HEK293T (cell line): ENCODE measurements at regions not wholly inside any gene's neighbourhood (a gene's known extent, or its start where the extent isn't known, plus 50 kb on each side); places are given as distances from the start of the nearest gene placed in this dataset.

Experiments used
- FOXA1 ChIP-seq: fragments of 450-650 bp; IDR thresholded peaks from 2 replicates; pipeline ENCODE4 v1.6.1; 2016; ENCODE audit warnings: mild to moderate bottlenecking
- FOXM1 ChIP-seq: fragments of 450-650 bp; IDR thresholded peaks from 2 replicates; pipeline ENCODE4 v1.6.1; 2017; ENCODE audit warnings: mild to moderate bottlenecking, borderline replicate concordance
- SP1 ChIP-seq: fragments of 450-650 bp; IDR thresholded peaks from 2 replicates; pipeline ENCODE4 v1.6.1; 2017
- TARDBP ChIP-seq: fragments of 450-650 bp; IDR thresholded peaks from 2 replicates; pipeline ENCODE4 v1.6.1; 2016
- ZNF384 ChIP-seq: fragments of 450-650 bp; IDR thresholded peaks from 2 replicates; pipeline ENCODE4 v1.6.1; 2016

DNA sequence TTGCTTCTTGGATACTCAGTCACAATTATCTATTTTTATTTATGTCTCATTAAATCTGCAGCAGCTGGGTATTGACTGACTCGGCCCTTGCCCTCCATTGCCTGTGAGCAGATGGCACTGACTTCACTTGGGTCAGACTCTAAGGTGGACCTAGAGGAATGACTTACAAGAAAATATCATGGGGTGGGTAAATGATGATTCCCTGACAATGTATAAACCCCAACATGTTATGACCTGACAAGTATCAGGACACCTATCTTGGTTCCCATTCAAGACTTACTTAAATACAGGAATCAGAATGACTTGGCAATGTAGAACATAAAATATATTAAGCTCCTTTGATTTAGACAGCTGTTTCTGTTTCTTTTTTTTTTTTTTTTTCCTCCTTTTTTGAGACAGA is 953.5 kb downstream of the CDH11 start:
- TF ChIP-seq ZNF384 (no peak), SP1 (no peak), TARDBP (no peak), FOXA1 (no peak), FOXM1 (no peak)
